IMR-90 (cell line): ENCODE measurements at regions not wholly inside any gene's neighbourhood (a gene's known extent, or its start where the extent isn't known, plus 50 kb on each side); places are given as distances from the start of the nearest gene placed in this dataset.

ENCODE experiments used
- ATAC-seq: fragments of 200-7000 bp; cut with Tn5 transposase; 2 replicates; pipeline ENCODE4 v1.9.1; 2020; ENCODE audit warnings: low read depth, mild to moderate bottlenecking, moderate library complexity
- BruUV-seq: library from RNA; stranded (reverse); fragments of 400-500 nt; replicated peaks from 2 replicates; lab custom pipeline; 2021; lab: Mats Ljungman, UMichigan
- CTCF ChIA-PET: fragments of 300-600 bp; formaldehyde crosslinking; extraction: SDS; loops from one replicate; lab custom pipeline; 2021; ENCODE audit warnings: antibody characterized with exemption; lab: Yijun Ruan, JAX
- POLR2A ChIA-PET: fragments of 300-600 bp; sonication (Branson Sonifier 250); formaldehyde crosslinking; loops from one replicate; lab custom pipeline; 2022; ENCODE audit warnings: antibody characterized with exemption; ENCODE audit not compliant: unreplicated experiment; lab: Charles Lee
- DNase-seq: peaks from one replicate; pipeline ENCODE4 v3.0.0; 2013
- H2AFZ ChIP-seq: replicated peaks from 2 replicates; pipeline ENCODE3; 2013; ENCODE audit warnings: low read length, mild to moderate bottlenecking; ENCODE audit not compliant: poor library complexity
- H2AK5ac ChIP-seq: 2 replicates; pipeline ENCODE4 v1.6.1; 2013; ENCODE audit warnings: low read depth, low read length, inconsistent platforms
- H2AK9ac ChIP-seq: replicated peaks from 2 replicates; pipeline ENCODE3; 2013; ENCODE audit warnings: mild to moderate bottlenecking, low read depth, low read length, moderate library complexity; ENCODE audit not compliant: poor library complexity
- H2BK120ac ChIP-seq: 2 replicates; pipeline ENCODE4 v1.6.1; 2013; ENCODE audit warnings: low read depth, low read length, inconsistent platforms
- H2BK15ac ChIP-seq: 3 replicates; pipeline ENCODE4 v1.6.1; 2013; ENCODE audit warnings: low read depth, low read length, inconsistent platforms
- H2BK20ac ChIP-seq: 2 replicates; pipeline ENCODE4 v1.6.1; 2013; ENCODE audit warnings: low read depth, mild to moderate bottlenecking, inconsistent platforms, low read length, moderate library complexity
- H2BK5ac ChIP-seq: 2 replicates; pipeline ENCODE4 v1.6.1; 2013; ENCODE audit warnings: mild to moderate bottlenecking, low read depth, low read length, inconsistent platforms; ENCODE audit not compliant: poor library complexity, severe bottlenecking
- H3K14ac ChIP-seq: replicated peaks from 2 replicates; pipeline ENCODE4 v1.6.1; 2013; ENCODE audit warnings: low read depth, low read length, inconsistent platforms
- H3K18ac ChIP-seq: 2 replicates; pipeline ENCODE4 v1.6.1; 2013; ENCODE audit warnings: low read depth, low read length, control low read depth
- H3K23ac ChIP-seq: 2 replicates; pipeline ENCODE4 v1.6.1; 2013; ENCODE audit warnings: low read depth, low read length, inconsistent platforms
- H3K27ac ChIP-seq: 2 replicates; pipeline ENCODE4 v1.5.1; 2013; ENCODE audit warnings: mild to moderate bottlenecking, control low read depth, low read length; ENCODE audit not compliant: insufficient read depth
- H3K27me3 ChIP-seq: 2 replicates; pipeline ENCODE4 v1.6.1; 2013; ENCODE audit warnings: low read length; ENCODE audit not compliant: control insufficient read depth, insufficient read depth
- H3K36me3 ChIP-seq: 2 replicates; pipeline ENCODE4 v1.6.1; 2013; ENCODE audit warnings: low read length, mixed read lengths; ENCODE audit not compliant: control insufficient read depth, insufficient read depth
- H3K4ac ChIP-seq: 2 replicates; pipeline ENCODE4 v1.6.1; 2013; ENCODE audit warnings: low read depth, low read length, inconsistent platforms
- H3K4me1 ChIP-seq: 2 replicates; pipeline ENCODE4 v1.6.1; 2013; ENCODE audit warnings: low read length, mixed read lengths; ENCODE audit not compliant: control insufficient read depth, insufficient read depth
- H3K4me2 ChIP-seq: 2 replicates; pipeline ENCODE4 v1.6.1; 2013; ENCODE audit warnings: low read depth, mild to moderate bottlenecking, control low read depth, low read length, moderate library complexity
- H3K4me3 ChIP-seq: 2 replicates; pipeline ENCODE4 v1.5.1; 2013; ENCODE audit warnings: low read depth, mild to moderate bottlenecking, control low read depth, low read length, moderate library complexity; ENCODE audit not compliant: insufficient read depth
- H3K56ac ChIP-seq: 2 replicates; pipeline ENCODE4 v1.6.1; 2013; ENCODE audit warnings: low read length, inconsistent platforms; ENCODE audit not compliant: insufficient read depth; ENCODE audit errors: extremely low read depth
- H3K79me1 ChIP-seq, 2 experiments: 2 replicates each; pipeline ENCODE4 v1.6.1; 2013; ENCODE audit warnings: low read length in 2 of 2, inconsistent platforms in 1 of 2, low read depth in 1 of 2
- H3K9ac ChIP-seq: 2 replicates; pipeline ENCODE4 v1.6.1; 2013; ENCODE audit warnings: low read depth, low read length, control low read depth
- H3K9me1 ChIP-seq: 2 replicates; pipeline ENCODE4 v1.6.1; 2013; ENCODE audit warnings: low read length, inconsistent platforms; ENCODE audit not compliant: insufficient read depth
- H3K9me3 ChIP-seq: 2 replicates; pipeline ENCODE4 v1.6.1; 2013; ENCODE audit warnings: low read length; ENCODE audit not compliant: control insufficient read depth, insufficient read depth
- H4K20me1 ChIP-seq: 2 replicates; pipeline ENCODE4 v1.6.1; 2013; ENCODE audit warnings: low read length, inconsistent platforms; ENCODE audit not compliant: insufficient read depth
- H4K5ac ChIP-seq: 2 replicates; pipeline ENCODE4 v1.6.1; 2013; ENCODE audit warnings: mild to moderate bottlenecking, low read depth, low read length, control low read depth
- H4K8ac ChIP-seq, 2 experiments: 2 replicates each; pipeline ENCODE4 v1.6.1; 2013; ENCODE audit warnings: low read depth in 2 of 2, low read length in 2 of 2, control low read depth in 1 of 2, inconsistent platforms in 1 of 2
- H4K91ac ChIP-seq: 2 replicates; pipeline ENCODE4 v1.6.1; 2013; ENCODE audit warnings: low read depth, low read length, inconsistent platforms; ENCODE audit not compliant: insufficient read depth
- BHLHE40 ChIP-seq: fragments of 150-350 bp; IDR thresholded peaks from 2 replicates; pipeline ENCODE4 v1.6.1; 2016; ENCODE audit warnings: mild to moderate bottlenecking, low read depth, low read length
- CHD1 ChIP-seq: IDR thresholded peaks from 2 replicates; pipeline ENCODE4 v1.6.1; 2012; ENCODE audit warnings: low read depth, low read length, improper control_type of control experiment
- FOS ChIP-seq: fragments of 150-350 bp; IDR thresholded peaks from 2 replicates; pipeline ENCODE4 v1.6.1; 2016; ENCODE audit warnings: low read depth, low read length
- MAFK ChIP-seq: IDR thresholded peaks from 2 replicates; pipeline ENCODE4 v1.6.1; 2012; ENCODE audit warnings: low read depth, low read length, improper control_type of control experiment
- MAZ ChIP-seq: IDR thresholded peaks from 2 replicates; pipeline ENCODE4 v1.6.1; 2012; ENCODE audit warnings: low read depth, mild to moderate bottlenecking, low read length, improper control_type of control experiment, moderate library complexity, borderline replicate concordance
- MXI1 ChIP-seq: IDR thresholded peaks from 2 replicates; pipeline ENCODE4 v1.6.1; 2012; ENCODE audit warnings: low read depth, mild to moderate bottlenecking, low read length, moderate library complexity, borderline replicate concordance
- NFE2L2 ChIP-seq: fragments of 150-350 bp; IDR thresholded peaks from 2 replicates; pipeline ENCODE4 v1.6.1; 2016; ENCODE audit warnings: low read depth, mild to moderate bottlenecking, low read length
- POLR2A ChIP-seq: IDR thresholded peaks from 2 replicates; pipeline ENCODE4 v1.6.1; 2012; ENCODE audit warnings: mild to moderate bottlenecking, low read depth, low read length
- RCOR1 ChIP-seq: IDR thresholded peaks from 2 replicates; pipeline ENCODE4 v1.6.1; 2012; ENCODE audit warnings: mild to moderate bottlenecking, low read length, improper control_type of control experiment; ENCODE audit not compliant: insufficient replicate concordance
- RFX5 ChIP-seq: IDR thresholded peaks from 2 replicates; pipeline ENCODE4 v1.8.0; 2012; ENCODE audit warnings: low read depth, mild to moderate bottlenecking, low read length, moderate library complexity
- dilution Hi-C: fragments of 300-500 bp; cut with HindIII; formaldehyde crosslinking; loops from one replicate; pipeline ENCODE4 v1.14.3; 2018; ENCODE audit warnings: low sequenced_read_pairs; ENCODE audit not compliant: unreplicated experiment
- in situ Hi-C: fragments of 300-500 bp; cut with MboI; formaldehyde crosslinking; loops from 3 replicates; pipeline ENCODE4 v1.14.3; 2019; ENCODE audit warnings: low sequenced_read_pairs, inconsistent platforms, mixed read lengths
- intact Hi-C: fragments of 100-400 bp; cut with micrococcal nuclease; formaldehyde crosslinking; loops from 2 replicates; pipeline ENCODE4 v1.10.0; 2022
- TF ChIP-seq, protein P1 (sequence below): fragments of 150-350 bp; IDR thresholded peaks from 2 replicates; pipeline ENCODE4 v1.6.1; 2016; ENCODE audit warnings: low read depth, mild to moderate bottlenecking, low read length, moderate library complexity, borderline replicate concordance
- TF ChIP-seq, protein P2 (sequence below): fragments of 150-350 bp; IDR thresholded peaks from 2 replicates; pipeline ENCODE4 v1.6.1; 2017; ENCODE audit warnings: mild to moderate bottlenecking, antibody characterized with exemption, low read length, low read depth
- TF ChIP-seq, protein P3 (sequence below): conservative IDR thresholded peaks from 2 replicates; pipeline ENCODE4 v1.5.1; 2012; ENCODE audit warnings: mild to moderate bottlenecking, low read depth, low read length, improper control_type of control experiment

DNA sequence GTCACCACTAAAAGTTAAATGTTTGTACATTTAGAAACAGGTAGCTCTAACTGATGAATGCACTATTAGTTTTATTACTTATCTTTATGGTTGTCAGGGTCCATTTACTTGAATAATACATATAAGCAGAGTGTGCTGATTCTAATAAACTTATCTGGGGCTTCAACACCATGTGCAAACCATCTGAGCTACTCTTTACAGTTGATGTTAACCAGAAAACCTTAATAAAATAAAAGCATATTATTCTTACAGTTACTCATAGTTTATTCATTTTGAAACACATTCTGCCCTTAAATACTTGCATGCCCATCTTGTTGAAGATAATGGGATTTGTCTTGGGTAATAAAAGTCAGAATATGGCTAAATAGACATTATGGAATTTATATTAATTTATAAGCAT is 1042.2 kb downstream of the EPHA7 start:
- POLR2A ChIA-PET: no interaction called here
- ATAC-seq: no peak
- Histone ChIP-seq H3K4ac (no peak overlapping the region), H3K9me3 (no peaks in the 10 kb centered on the region), H3K27ac (no peak overlapping the region), H3K23ac (no peak overlapping the region), H3K4me1 (no peaks in the 10 kb centered on the region), H2BK15ac (no peak overlapping the region), H4K91ac (no peak overlapping the region), H3K36me3 (no peaks in the 10 kb centered on the region), H3K27me3 (no peaks in the 10 kb centered on the region), H3K4me3 (no peak overlapping the region), H4K8ac (no peak overlapping the region), H3K9ac (no peak overlapping the region), H2AFZ (no peak overlapping the region), H2BK20ac (no peak overlapping the region), H4K20me1 (no peaks in the 10 kb centered on the region), H2AK5ac (no peak overlapping the region), H3K14ac (no peak overlapping the region), H3K56ac (no peak overlapping the region), H3K18ac (no peak overlapping the region), H2BK5ac (no peak overlapping the region), H3K4me2 (no peak overlapping the region), H4K5ac (no peak overlapping the region), H2AK9ac (no peak overlapping the region), H3K9me1 (no peaks in the 10 kb centered on the region), H3K79me1 (no peaks in the 10 kb centered on the region), H2BK120ac (no peak overlapping the region)
- intact Hi-C loops (no loop called here), in situ Hi-C loops (no loop called here), dilution Hi-C loops (no loop called here)
- no TSS peak for BruUV-seq
- CTCF ChIA-PET: interaction anchor here (0.7 kb wide), 1 partner anchor 19 kb away, joined by 5 read pairs; no protein-coding TSS in a partner anchor
- no peak for TF ChIP-seq MAZ
- no peak for TF ChIP-seq NFE2L2
- TF ChIP-seq BHLHE40: no peak
- TF ChIP-seq MAFK: no peak
- TF ChIP-seq POLR2A: no peak
- TF ChIP-seq RCOR1: no peak
- TF ChIP-seq CHD1: no peak
- no peak for TF ChIP-seq RFX5
- TF ChIP-seq, protein P1, sequence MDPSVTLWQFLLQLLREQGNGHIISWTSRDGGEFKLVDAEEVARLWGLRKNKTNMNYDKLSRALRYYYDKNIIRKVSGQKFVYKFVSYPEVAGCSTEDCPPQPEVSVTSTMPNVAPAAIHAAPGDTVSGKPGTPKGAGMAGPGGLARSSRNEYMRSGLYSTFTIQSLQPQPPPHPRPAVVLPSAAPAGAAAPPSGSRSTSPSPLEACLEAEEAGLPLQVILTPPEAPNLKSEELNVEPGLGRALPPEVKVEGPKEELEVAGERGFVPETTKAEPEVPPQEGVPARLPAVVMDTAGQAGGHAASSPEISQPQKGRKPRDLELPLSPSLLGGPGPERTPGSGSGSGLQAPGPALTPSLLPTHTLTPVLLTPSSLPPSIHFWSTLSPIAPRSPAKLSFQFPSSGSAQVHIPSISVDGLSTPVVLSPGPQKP: no peak
- TF ChIP-seq MXI1: no peak
- TF ChIP-seq FOS: no peak
- TF ChIP-seq, protein P2, sequence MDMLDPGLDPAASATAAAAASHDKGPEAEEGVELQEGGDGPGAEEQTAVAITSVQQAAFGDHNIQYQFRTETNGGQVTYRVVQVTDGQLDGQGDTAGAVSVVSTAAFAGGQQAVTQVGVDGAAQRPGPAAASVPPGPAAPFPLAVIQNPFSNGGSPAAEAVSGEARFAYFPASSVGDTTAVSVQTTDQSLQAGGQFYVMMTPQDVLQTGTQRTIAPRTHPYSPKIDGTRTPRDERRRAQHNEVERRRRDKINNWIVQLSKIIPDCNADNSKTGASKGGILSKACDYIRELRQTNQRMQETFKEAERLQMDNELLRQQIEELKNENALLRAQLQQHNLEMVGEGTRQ: no peak
- TF ChIP-seq, protein P3, sequence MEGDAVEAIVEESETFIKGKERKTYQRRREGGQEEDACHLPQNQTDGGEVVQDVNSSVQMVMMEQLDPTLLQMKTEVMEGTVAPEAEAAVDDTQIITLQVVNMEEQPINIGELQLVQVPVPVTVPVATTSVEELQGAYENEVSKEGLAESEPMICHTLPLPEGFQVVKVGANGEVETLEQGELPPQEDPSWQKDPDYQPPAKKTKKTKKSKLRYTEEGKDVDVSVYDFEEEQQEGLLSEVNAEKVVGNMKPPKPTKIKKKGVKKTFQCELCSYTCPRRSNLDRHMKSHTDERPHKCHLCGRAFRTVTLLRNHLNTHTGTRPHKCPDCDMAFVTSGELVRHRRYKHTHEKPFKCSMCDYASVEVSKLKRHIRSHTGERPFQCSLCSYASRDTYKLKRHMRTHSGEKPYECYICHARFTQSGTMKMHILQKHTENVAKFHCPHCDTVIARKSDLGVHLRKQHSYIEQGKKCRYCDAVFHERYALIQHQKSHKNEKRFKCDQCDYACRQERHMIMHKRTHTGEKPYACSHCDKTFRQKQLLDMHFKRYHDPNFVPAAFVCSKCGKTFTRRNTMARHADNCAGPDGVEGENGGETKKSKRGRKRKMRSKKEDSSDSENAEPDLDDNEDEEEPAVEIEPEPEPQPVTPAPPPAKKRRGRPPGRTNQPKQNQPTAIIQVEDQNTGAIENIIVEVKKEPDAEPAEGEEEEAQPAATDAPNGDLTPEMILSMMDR: no peak
- no peak for DNase-seq
